Fibroblast of upper back skin (primary cell): ENCODE measurements at regions not wholly inside any gene's neighbourhood (a gene's known extent, or its start where the extent isn't known, plus 50 kb on each side); places are given as distances from the start of the nearest gene placed in this dataset.

Experiments
- DNase-seq: peaks from one replicate; pipeline ENCODE4 v3.0.0-alpha.2; 2013

DNA sequence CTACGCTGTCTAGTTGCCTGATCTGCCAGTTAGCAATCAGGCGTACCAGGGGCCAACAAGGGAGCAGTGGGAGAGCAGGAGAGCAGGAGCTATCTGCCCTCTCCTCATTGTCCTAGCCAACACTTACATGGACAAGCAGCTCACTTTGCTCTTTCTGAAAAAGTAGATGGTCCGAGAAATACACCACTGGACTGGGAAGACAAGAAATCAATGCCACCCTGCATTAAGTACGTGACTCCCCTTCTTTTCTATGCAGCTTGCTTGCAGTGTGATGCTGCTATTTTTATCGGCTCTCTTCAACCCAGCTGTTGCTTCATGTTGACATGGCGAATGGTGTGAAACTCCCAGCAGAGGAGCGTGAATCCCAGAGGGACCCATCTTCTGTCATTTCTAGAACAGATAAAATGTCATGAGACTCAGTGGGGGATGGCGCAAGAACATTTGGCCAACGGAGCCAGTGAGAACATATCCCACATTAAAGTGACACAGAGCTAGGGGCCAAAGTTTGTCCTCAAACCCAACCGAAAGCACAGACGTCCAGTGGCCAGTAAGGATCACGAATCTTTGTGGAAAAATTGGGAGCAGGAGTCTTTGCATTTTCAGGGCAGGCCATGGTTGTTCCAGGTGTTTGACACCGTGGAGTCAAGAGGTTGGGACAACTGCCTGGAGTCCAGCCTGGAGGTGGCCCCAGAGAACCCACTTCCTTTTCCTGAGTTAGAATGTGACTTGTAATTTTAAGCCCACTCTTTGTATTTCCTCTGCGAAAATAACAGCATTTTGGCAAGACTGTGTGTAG, 53.7 kb upstream of the MEF2A start:
- peak; percentile 12 for DNase-seq

DNA sequence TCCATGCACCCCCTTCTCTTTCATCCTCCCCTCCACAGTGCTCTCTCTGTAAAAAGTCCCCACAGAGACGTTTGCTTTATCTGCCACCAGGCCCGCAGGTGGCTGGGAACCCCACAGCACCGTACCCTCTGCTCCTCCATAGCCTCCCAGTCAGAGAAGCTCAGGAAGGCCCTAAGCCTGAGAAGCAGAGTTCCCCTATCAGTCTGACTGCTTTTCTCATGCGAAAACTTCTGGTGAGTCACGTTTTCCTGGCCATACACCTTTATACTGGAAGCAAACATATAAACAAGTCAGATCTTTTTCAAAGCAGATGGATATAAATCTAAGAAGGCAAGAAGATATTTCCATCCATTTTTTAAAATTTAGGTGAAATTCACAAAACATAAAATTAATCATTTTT, 51.5 kb upstream of the MEF2A start:
- no peak for DNase-seq
